ENCODE measurements at regions not wholly inside any gene's neighbourhood (a gene's known extent, or its start where the extent isn't known, plus 50 kb on each side); places are given as distances from the start of the nearest gene placed in this dataset.

DNA sequence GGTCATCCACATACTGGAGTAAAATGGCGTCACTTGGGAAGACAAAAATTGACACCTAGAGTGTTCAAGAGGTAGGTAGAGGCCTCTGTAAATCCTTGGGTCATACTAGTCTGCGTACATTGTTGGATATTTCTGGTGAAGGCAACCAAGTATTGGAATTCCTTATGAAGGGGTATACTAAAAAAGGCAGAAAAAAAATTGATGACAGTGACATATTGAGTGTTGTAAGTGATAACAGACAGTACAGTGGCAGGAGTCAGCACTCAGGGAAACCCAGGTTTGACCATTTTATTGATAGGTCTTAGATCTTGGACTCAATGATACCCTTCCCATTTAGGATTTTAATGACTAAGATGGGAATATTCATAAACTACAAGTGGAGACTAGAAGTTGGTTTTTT is 359.1 kb upstream of the VSTM2A start:
- TF ChIP-seq, protein P1, sequence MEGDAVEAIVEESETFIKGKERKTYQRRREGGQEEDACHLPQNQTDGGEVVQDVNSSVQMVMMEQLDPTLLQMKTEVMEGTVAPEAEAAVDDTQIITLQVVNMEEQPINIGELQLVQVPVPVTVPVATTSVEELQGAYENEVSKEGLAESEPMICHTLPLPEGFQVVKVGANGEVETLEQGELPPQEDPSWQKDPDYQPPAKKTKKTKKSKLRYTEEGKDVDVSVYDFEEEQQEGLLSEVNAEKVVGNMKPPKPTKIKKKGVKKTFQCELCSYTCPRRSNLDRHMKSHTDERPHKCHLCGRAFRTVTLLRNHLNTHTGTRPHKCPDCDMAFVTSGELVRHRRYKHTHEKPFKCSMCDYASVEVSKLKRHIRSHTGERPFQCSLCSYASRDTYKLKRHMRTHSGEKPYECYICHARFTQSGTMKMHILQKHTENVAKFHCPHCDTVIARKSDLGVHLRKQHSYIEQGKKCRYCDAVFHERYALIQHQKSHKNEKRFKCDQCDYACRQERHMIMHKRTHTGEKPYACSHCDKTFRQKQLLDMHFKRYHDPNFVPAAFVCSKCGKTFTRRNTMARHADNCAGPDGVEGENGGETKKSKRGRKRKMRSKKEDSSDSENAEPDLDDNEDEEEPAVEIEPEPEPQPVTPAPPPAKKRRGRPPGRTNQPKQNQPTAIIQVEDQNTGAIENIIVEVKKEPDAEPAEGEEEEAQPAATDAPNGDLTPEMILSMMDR (conservative IDR thresholded peaks at IDR 0.05), result no peak
- no peak for TF ChIP-seq EZH2 (IDR thresholded peaks at IDR 0.05; ENCODE audit: low read depth)
